Loucy (cell line): ENCODE measurements at regions not wholly inside any gene's neighbourhood (a gene's known extent, or its start where the extent isn't known, plus 50 kb on each side); places are given as distances from the start of the nearest gene placed in this dataset.

ENCODE experiments used
- H2AFZ ChIP-seq: fragments of 200-600 bp; sonication (generic); 2 replicates; pipeline ENCODE4 v1.6.0; 2016; ENCODE audit warnings: antibody characterized with exemption, mild to moderate bottlenecking, low read length, moderate library complexity
- H3F3A ChIP-seq: fragments of 200-600 bp; 2 replicates; pipeline ENCODE4 v1.6.0; 2016; ENCODE audit warnings: antibody characterized with exemption, low read depth, mild to moderate bottlenecking
- H3K27me3 ChIP-seq: fragments of 200-600 bp; sonication (generic); 2 replicates; pipeline ENCODE4 v1.6.1; 2014; ENCODE audit warnings: low read length, mild to moderate bottlenecking; ENCODE audit not compliant: insufficient read depth, poor library complexity, severe bottlenecking
- H3K36me3 ChIP-seq: fragments of 200-600 bp; sonication (generic); 2 replicates; pipeline ENCODE4 v1.6.1; 2016; ENCODE audit warnings: low read length; ENCODE audit not compliant: insufficient read depth
- H3K4me1 ChIP-seq: fragments of 200-600 bp; sonication (generic); 2 replicates; pipeline ENCODE4 v1.5.1; 2014; ENCODE audit warnings: low read length, mild to moderate bottlenecking; ENCODE audit not compliant: insufficient read depth, poor library complexity, severe bottlenecking
- H3K4me2 ChIP-seq: fragments of 200-600 bp; sonication (generic); 2 replicates; pipeline ENCODE4 v1.6.0; 2014; ENCODE audit warnings: antibody characterized with exemption, low read length, low read depth, mild to moderate bottlenecking; ENCODE audit not compliant: poor library complexity, severe bottlenecking
- H3K4me3 ChIP-seq: fragments of 200-600 bp; sonication (generic); 2 replicates; pipeline ENCODE4 v1.5.1; 2014; ENCODE audit warnings: low read length, mild to moderate bottlenecking, mixed read lengths; ENCODE audit not compliant: poor library complexity, severe bottlenecking
- H3K79me2 ChIP-seq: fragments of 200-600 bp; sonication (generic); 2 replicates; pipeline ENCODE4 v1.6.1; 2014; ENCODE audit warnings: low read length; ENCODE audit not compliant: insufficient read depth
- H3K9ac ChIP-seq: fragments of 200-600 bp; sonication (generic); 2 replicates; pipeline ENCODE4 v1.6.0; 2014; ENCODE audit warnings: mild to moderate bottlenecking, low read depth, low read length, moderate library complexity; ENCODE audit not compliant: poor library complexity, severe bottlenecking
- H3K9me2 ChIP-seq: fragments of 200-600 bp; sonication (generic); replicated peaks from 2 replicates; pipeline ENCODE4 v1.6.1; 2016; ENCODE audit warnings: low read depth, low read length, mixed read lengths
- H3K9me3 ChIP-seq: fragments of 200-600 bp; sonication (generic); 2 replicates; pipeline ENCODE4 v1.6.1; 2014; ENCODE audit warnings: mild to moderate bottlenecking, antibody characterized with exemption, low read length, low read depth; ENCODE audit not compliant: insufficient read depth
- H4K20me1 ChIP-seq: fragments of 200-600 bp; sonication (generic); 2 replicates; pipeline ENCODE4 v1.6.0; 2014; ENCODE audit warnings: antibody characterized with exemption, low read length, mild to moderate bottlenecking; ENCODE audit not compliant: insufficient read depth, poor library complexity, severe bottlenecking
- CTCF ChIP-seq: fragments of 200-600 bp; sonication (generic); conservative IDR thresholded peaks from 2 replicates; pipeline ENCODE4 v1.5.1; 2014; ENCODE audit warnings: mild to moderate bottlenecking, antibody characterized with exemption, low read length
- EZH2phosphoT487 ChIP-seq: fragments of 200-600 bp; IDR thresholded peaks from 2 replicates; pipeline ENCODE4 v1.6.1; 2018; ENCODE audit warnings: antibody characterized with exemption, mild to moderate bottlenecking, moderate library complexity, borderline replicate concordance

- no peak overlapping the region for H3K4me3 ChIP-seq
- H3F3A ChIP-seq, result no peaks in the 10 kb centered on the region
- no peaks in the 10 kb centered on the region for H3K36me3 ChIP-seq
- no peak overlapping the region for H3K9ac ChIP-seq
- no peaks in the 10 kb centered on the region for H3K4me1 ChIP-seq
- H2AFZ ChIP-seq, result no peak overlapping the region
- no peaks in the 10 kb centered on the region for H4K20me1 ChIP-seq
- H3K9me3 ChIP-seq, result no peaks in the 10 kb centered on the region
- H3K4me2 ChIP-seq, result no peak overlapping the region
- no peaks in the 10 kb centered on the region for H3K27me3 ChIP-seq
- H3K9me2 ChIP-seq, result no peaks in the 10 kb centered on the region
- no peaks in the 10 kb centered on the region for H3K79me2 ChIP-seq
- TF ChIP-seq EZH2phosphoT487 (no peak), CTCF (no peak)
Observed at GRCh38 chr9:100794738-100795269, 216.9 kb downstream of the CAVIN4 start.

DNA sequence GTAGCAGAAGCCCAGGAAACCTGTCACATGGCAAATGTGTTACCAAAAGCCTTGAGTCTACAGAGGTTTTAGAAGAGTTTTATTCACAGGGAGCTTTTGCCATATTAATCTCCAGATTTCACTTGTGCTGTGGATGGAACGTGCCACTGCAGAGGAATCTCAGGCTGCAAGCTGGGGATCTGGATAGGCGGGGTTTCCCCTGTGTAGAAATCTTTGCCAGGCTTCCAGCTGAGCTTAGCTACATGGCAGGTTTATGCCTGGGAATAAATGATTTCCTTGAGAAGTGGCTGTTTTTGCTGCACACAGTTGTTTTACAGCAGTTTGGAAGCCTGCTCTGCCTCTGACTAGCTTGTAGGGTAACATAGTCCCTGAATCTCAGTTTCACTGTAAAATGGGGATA is 224.6 kb upstream of the PLPPR1 start:
- no peaks in the 10 kb centered on the region for H4K20me1 ChIP-seq
- no peaks in the 10 kb centered on the region for H3K36me3 ChIP-seq
- no peaks in the 10 kb centered on the region for H3K4me1 ChIP-seq
- no peaks in the 10 kb centered on the region for H3K27me3 ChIP-seq
- TF ChIP-seq EZH2phosphoT487 (no peak), CTCF (no peak)
- H3K4me2 ChIP-seq, result no peak overlapping the region
- H3K9ac ChIP-seq, result no peak overlapping the region
- H2AFZ ChIP-seq, result no peak overlapping the region
- H3F3A ChIP-seq, result no peaks in the 10 kb centered on the region
- no peaks in the 10 kb centered on the region for H3K9me2 ChIP-seq
- H3K4me3 ChIP-seq, result no peak overlapping the region
- no peaks in the 10 kb centered on the region for H3K9me3 ChIP-seq
- H3K79me2 ChIP-seq, result no peaks in the 10 kb centered on the region

- Histone ChIP-seq H3K9me2 (no peaks in the 10 kb centered on the region), H3K27me3 (no peaks in the 10 kb centered on the region), H3K36me3 (no peaks in the 10 kb centered on the region), H3K4me1 (no peaks in the 10 kb centered on the region), H3K4me3 (no peak overlapping the region), H3K9me3 (no peaks in the 10 kb centered on the region), H3K4me2 (no peak overlapping the region), H3K9ac (no peak overlapping the region), H2AFZ (no peak overlapping the region), H3F3A (no peaks in the 10 kb centered on the region), H3K79me2 (no peaks in the 10 kb centered on the region), H4K20me1 (no peaks in the 10 kb centered on the region)
- no peak for TF ChIP-seq EZH2phosphoT487
- TF ChIP-seq CTCF, result no peak
Observed at GRCh38 chr9:100811643-100812042, 216.9 kb upstream of the PLPPR1 start.
